GM20431 (cell line): ENCODE measurements at regions not wholly inside any gene's neighbourhood (a gene's known extent, or its start where the extent isn't known, plus 50 kb on each side); places are given as distances from the start of the nearest gene placed in this dataset.

Experiments used
- in situ Hi-C: fragments of 300-500 bp; cut with MseI, MboI; formaldehyde crosslinking; loops from one replicate; pipeline ENCODE4 v1.15.0; 2020; ENCODE audit warnings: low sequenced_read_pairs; ENCODE audit not compliant: unreplicated experiment

- in situ Hi-C loops = no loop called here
These were observed 1394.3 kb upstream of the SLC10A2 start for GRCh38 chr13:104460554-104460953.

GRCh38 chr13:104450006-104450405 is 1383.8 kb upstream of the SLC10A2 start:
- in situ Hi-C loops = no loop called here

GRCh38 chr13:104447348-104447747 is 1381.1 kb upstream of the SLC10A2 start:
- in situ Hi-C loops = no loop called here

DNA sequence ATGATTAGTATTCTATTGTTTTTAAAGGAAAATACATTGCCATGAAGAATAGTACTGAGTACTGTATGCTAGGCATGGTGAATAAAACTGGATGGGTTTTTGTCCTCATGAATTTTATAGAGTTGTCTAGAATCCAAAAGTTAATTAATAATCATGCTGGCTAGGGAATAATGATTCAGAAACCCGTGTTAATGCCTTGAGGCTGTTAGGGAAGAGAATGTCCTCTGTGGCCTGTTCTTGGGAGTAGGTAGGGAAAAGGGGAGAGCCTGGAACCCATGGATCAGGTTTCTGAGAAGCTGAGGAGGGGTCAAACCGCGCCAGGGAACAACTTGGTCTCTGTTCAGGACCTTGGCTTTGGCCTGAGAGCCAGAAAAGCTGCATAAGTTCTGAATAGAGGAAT is 1376.3 kb upstream of the SLC10A2 start:
- in situ Hi-C loops = no loop called here

GRCh38 chr13:104436555-104436954 is 1370.3 kb upstream of the SLC10A2 start:
- in situ Hi-C loops = no loop called here

GRCh38 chr13:104431895-104432294 is 1365.7 kb upstream of the SLC10A2 start:
- in situ Hi-C loops = no loop called here

DNA sequence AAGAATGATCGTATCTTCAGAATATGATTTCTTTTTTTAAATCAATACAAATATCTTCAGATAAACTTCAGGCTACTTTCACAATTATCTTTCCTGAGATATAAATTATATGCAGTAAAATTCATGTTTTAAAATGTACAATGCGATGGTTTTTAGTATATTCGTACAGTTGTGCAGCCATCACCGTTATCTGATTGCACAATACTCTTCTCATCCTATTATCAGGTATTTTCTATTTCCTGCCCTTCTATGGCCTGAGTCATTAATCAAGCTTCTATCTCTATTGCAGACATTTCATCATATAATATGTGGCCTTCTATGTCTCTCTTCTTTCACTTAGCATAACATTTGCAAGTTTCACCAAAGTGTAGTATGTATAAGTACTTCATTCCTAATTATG is 1360.2 kb upstream of the SLC10A2 start:
- in situ Hi-C loops = no loop called here

GRCh38 chr13:104422668-104423067 is 1356.5 kb upstream of the SLC10A2 start:
- in situ Hi-C loops = no loop called here

DNA sequence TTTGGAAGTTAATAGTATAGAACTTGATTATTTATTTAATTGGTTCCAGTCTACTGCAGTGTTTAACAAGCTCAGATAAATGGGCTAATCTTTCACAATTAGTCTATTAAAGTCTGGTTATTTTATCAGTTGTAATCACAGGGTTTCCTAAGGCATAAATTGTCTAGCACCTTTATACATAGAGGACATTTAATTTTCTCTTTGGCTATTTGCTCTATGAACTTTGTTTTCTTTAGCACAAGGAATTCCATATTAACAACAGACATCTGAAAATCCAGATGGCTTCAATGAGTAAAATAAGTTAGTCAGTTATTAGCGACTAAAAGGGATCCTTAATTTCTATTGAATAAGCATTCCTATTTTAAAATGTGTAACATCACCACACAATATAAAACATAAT is 1350.8 kb upstream of the SLC10A2 start:
- in situ Hi-C loops = no loop called here

DNA sequence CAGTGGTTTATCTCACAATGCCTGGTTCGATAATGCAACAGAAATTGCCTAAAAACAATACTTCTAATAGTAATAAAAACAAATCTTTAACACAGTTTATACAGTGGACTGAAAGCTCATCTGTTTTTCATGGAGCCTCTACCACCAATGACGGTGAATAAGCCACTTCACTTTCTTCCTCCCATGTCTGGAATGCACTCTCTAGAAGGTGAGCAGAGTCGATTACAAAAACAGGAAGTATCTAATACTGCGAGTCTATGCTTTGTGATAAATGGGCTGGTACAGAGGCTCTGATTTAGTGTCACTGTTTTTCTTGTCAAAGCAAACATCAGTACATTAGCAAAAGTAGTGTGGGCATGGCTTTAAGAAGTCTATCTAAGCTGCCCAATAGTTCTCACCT is 1348.6 kb upstream of the SLC10A2 start:
- in situ Hi-C loops = no loop called here

DNA sequence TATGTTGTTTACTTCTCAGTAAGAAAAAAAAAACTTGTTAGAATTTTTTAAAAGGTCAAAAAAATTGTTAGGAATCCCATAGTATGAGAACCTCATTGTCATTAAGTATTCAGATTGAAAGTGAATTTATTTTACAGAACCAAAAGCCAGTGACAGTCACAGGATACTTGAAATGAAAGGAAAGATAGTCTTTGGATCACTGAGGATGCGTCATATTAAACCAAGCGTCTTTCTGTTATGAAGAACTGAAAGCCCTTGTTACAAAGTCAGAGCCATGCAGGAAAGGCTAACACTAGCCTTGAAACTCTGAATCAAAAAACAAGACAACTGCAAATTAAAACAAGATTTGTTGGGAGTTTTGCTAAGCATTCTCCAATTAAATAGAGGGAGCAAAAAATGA is 1348.0 kb upstream of the SLC10A2 start:
- in situ Hi-C loops = no loop called here

DNA sequence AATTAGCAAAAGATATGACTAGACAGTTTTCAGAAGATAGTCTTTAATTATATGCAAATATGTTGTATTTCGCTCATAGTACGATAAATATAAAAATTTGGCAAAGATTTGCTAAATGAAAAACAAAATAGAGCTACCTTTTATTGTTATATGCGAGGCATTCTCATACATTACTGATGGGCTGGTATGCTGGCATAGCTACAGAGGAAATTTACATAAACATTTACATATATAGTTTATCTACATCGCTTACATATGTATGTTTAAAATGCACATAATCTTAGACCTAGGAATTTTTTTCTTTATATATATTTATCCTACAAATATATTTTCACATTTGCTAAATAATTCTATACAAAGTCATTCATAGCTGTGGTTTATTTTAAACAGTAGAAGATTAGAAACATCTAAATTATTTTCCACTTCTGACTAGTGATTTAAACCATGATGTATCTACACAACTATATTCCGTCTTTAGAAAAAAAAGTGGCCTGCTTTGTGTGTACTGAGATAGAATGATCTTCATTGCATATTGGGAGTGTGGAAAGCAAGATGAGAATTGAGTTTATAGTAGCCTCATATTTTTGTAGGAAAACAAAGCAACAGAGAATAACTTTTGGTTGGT is 1345.0 kb upstream of the SLC10A2 start:
- in situ Hi-C loops = no loop called here

DNA sequence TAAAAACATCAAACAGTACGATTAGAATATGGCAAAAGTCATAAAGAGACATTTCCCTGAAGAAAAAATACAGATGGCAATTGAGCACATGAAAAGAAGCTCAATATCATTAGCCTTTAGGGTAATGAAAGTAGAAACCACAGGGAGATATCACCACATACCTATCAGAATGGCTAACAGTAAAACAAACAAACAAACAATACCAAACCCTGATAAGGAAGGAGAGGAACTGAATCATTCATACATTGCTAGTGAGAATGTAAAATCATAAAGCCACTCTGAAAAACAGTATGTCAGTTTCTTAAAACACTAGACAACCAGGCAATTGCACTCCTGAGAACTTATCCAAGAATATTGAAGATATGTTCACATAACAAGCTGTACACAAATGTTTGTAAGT is 1342.5 kb upstream of the SLC10A2 start:
- in situ Hi-C loops = no loop called here

DNA sequence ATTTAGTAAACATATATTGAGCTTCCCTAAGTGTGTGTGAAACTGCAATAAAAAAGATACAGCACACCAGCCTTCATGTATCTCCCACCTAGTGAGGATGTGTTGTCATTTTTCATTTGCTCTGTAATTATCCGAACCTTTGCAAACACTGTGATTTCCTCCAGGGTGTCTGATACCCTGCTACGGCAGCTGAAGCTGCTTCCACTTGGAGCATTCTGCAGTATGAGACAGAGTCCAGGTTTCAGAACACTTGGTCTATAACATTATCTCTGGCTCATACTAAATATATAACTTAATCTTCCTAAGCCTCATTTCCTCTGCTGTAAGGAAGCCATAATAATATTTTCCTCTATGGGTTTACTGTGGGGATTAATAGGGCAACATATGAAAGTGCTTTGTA is 1338.1 kb upstream of the SLC10A2 start:
- in situ Hi-C loops = no loop called here

- in situ Hi-C loops = no loop called here
These were observed 1323.5 kb upstream of the SLC10A2 start for GRCh38 chr13:104389691-104390090.

- in situ Hi-C loops = no loop called here
These were observed 1321.3 kb upstream of the SLC10A2 start for GRCh38 chr13:104387510-104387909.

GRCh38 chr13:104385404-104385803 is 1319.2 kb upstream of the SLC10A2 start:
- in situ Hi-C loops = no loop called here

DNA sequence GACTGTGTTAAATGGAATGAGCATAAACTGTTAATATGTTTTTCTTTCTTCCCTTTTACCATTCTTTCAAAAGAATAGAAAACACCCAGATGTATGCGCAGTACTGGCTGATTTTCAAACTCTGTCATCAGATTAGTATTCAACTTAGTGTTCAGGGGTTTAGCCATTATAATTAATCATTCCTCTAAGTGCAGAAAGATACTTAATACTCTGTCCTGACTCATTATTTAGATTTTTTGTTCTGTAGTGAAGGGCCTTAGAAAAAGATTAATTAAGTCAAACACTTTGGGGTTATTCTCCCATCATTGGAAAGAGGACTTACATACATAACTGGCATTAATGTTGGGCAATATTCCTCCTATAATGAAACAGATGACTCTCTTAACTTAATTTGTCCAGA is 1316.7 kb upstream of the SLC10A2 start:
- in situ Hi-C loops = no loop called here

GRCh38 chr13:104376588-104376987 is 1310.4 kb upstream of the SLC10A2 start:
- in situ Hi-C loops = no loop called here

GRCh38 chr13:104375614-104376013 is 1309.4 kb upstream of the SLC10A2 start:
- in situ Hi-C loops = no loop called here

DNA sequence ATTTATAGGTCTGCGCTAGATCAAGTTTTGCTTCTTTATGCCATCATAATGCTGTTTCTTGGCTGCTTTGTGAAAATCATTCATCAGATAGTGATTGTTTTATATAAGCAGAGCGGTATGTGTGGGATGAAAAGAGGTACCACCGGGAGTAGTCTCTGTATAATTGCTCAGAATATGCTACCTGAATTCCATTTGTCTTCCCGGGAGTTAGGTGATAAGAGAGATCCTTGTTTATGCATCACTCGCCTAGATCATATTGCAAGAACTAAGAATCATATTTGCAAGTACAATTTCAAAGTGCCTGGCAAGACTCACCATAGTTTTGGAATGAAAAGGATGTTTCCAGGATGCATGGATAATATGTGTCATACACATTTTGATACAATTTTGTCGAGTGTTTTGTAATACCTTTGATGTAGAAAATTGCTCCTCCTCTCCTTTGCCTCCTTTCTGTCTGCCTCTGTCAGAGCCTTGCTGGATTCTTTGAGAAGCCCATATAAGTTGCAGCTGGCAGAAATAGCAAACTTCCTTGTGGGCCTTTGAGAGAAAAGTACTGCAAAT is 1306.0 kb upstream of the SLC10A2 start:
- in situ Hi-C loops = no loop called here

DNA sequence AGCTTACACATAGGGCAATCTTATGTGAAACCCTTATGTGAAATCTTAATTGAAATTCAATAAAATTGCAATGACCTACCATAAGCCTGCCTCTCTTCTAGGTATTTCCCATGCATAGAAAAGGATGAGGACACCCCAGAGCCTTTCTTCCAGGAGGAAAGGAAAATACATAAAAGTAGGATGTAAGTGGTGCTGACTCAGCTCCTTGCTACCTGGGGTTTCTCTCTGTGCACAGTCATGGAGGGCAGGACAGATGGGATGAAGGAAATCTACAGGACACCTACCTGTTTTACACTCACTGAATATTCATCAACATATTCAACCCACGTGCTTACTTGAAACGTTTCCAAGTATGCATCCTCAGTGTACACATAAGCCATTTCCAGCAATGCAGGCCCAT is 1299.2 kb upstream of the SLC10A2 start:
- in situ Hi-C loops = no loop called here
